Parathyroid adenoma (tissue), 2 donors: ENCODE measurements at regions not wholly inside any gene's neighbourhood (a gene's known extent, or its start where the extent isn't known, plus 50 kb on each side); places are given as distances from the start of the nearest gene placed in this dataset.
"Not testable (repeated sequence)": the region's sequence is repeated elsewhere in the genome, so short reads cannot be mapped to it uniquely, and the experiment has no call there.

ENCODE experiments used
- H2AFZ ChIP-seq: fragments of 300-600 bp; sonication (generic); one replicate; pipeline ENCODE4 v1.7.0; 2017; ENCODE audit warnings: antibody characterized with exemption, mild to moderate bottlenecking
- H3K27ac ChIP-seq: fragments of 300-600 bp; sonication (generic); one replicate; pipeline ENCODE4 v1.7.0; 2017
- H3K27me3 ChIP-seq: fragments of 300-600 bp; sonication (generic); one replicate; pipeline ENCODE4 v1.7.0; 2017; ENCODE audit warnings: low read length; ENCODE audit not compliant: control insufficient read depth, insufficient read depth
- H3K36me3 ChIP-seq: fragments of 300-600 bp; sonication (generic); one replicate; pipeline ENCODE4 v1.7.0; 2017; ENCODE audit warnings: low read length; ENCODE audit not compliant: control insufficient read depth, insufficient read depth
- H3K4me1 ChIP-seq: fragments of 300-600 bp; sonication (generic); one replicate; pipeline ENCODE4 v1.7.0; 2017; ENCODE audit warnings: control low read depth
- H3K4me2 ChIP-seq: fragments of 300-600 bp; sonication (generic); one replicate; pipeline ENCODE4 v1.7.0; 2017; ENCODE audit warnings: low read length
- H3K4me3 ChIP-seq: fragments of 300-600 bp; sonication (generic); one replicate; pipeline ENCODE4 v1.7.0; 2017; ENCODE audit warnings: low read depth, low read length
- H3K79me2 ChIP-seq: fragments of 300-600 bp; sonication (generic); one replicate; pipeline ENCODE4 v1.7.0; 2017; ENCODE audit warnings: control low read depth
- H3K9ac ChIP-seq: fragments of 300-600 bp; sonication (generic); one replicate; pipeline ENCODE4 v1.7.0; 2017; ENCODE audit warnings: mild to moderate bottlenecking
- H3K9me3 ChIP-seq: fragments of 300-600 bp; sonication (generic); one replicate; pipeline ENCODE4 v1.7.0; 2017; ENCODE audit warnings: low read length; ENCODE audit not compliant: control insufficient read depth
- TF ChIP-seq, protein P1 (sequence below): fragments of 300-600 bp; sonication (generic); IDR thresholded peaks from one replicate; pipeline ENCODE4 v1.7.0; 2017; ENCODE audit warnings: antibody characterized with exemption, mild to moderate bottlenecking
- donor health status: primary hyperparathyroidism.

- TF ChIP-seq, protein P1, sequence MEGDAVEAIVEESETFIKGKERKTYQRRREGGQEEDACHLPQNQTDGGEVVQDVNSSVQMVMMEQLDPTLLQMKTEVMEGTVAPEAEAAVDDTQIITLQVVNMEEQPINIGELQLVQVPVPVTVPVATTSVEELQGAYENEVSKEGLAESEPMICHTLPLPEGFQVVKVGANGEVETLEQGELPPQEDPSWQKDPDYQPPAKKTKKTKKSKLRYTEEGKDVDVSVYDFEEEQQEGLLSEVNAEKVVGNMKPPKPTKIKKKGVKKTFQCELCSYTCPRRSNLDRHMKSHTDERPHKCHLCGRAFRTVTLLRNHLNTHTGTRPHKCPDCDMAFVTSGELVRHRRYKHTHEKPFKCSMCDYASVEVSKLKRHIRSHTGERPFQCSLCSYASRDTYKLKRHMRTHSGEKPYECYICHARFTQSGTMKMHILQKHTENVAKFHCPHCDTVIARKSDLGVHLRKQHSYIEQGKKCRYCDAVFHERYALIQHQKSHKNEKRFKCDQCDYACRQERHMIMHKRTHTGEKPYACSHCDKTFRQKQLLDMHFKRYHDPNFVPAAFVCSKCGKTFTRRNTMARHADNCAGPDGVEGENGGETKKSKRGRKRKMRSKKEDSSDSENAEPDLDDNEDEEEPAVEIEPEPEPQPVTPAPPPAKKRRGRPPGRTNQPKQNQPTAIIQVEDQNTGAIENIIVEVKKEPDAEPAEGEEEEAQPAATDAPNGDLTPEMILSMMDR, result no peak
- Histone ChIP-seq H3K27ac (no peak overlapping the region), H3K36me3 (no peaks in the 10 kb centered on the region), H3K9me3 (no peaks in the 10 kb centered on the region), H3K4me2 (no peak overlapping the region), H3K27me3 (no peaks in the 10 kb centered on the region), H3K79me2 (no peaks in the 10 kb centered on the region), H3K4me3 (no peak overlapping the region), H3K4me1 (no peaks in the 10 kb centered on the region), H3K9ac (no peak overlapping the region), H2AFZ (no peak overlapping the region)
These were observed 151.7 kb upstream of the CXCL13 start for GRCh38 chr4:77453911-77454310.

DNA sequence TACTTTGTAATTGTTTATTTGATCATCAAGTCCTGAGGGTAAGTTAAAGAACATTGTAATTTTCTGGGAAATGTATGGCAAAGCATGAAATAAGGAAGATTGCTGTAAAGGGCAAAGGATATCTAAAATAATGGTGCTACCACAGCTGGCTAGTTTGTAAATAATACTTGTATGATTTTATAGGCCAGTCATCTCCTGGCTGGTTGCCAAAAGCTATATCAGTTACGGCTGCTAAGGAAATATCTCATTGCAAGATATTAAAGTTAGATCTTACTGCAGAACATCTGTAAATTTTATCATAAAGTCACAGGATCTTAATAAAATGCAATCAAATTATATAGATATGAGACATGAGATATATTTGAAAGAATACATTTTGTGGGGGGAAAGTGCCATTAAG is 150.8 kb upstream of the CXCL13 start:
- Histone ChIP-seq H3K27me3 (no peaks in the 10 kb centered on the region), H3K4me2 (no peak overlapping the region), H3K9me3 (no peaks in the 10 kb centered on the region), H3K36me3 (no peaks in the 10 kb centered on the region), H2AFZ (no peak overlapping the region), H3K79me2 (no peaks in the 10 kb centered on the region), H3K27ac (no peak overlapping the region), H3K4me3 (no peak overlapping the region), H3K9ac (no peak overlapping the region), H3K4me1 (no peaks in the 10 kb centered on the region)
- TF ChIP-seq, protein P1, result no peak

- not testable (repeated sequence) for H3K4me3 ChIP-seq, H2AFZ ChIP-seq, H3K4me1 ChIP-seq
These were observed 141.5 kb upstream of the CXCL13 start for GRCh38 chr4:77464100-77464499.

GRCh38 chr4:77465271-77465670 is 140.3 kb upstream of the CXCL13 start:
- no peak overlapping the region for H3K4me3 ChIP-seq
- no peak overlapping the region for H2AFZ ChIP-seq
- H3K79me2 ChIP-seq, result no peaks in the 10 kb centered on the region
- no peak overlapping the region for H3K27ac ChIP-seq
- no peak overlapping the region for H3K9ac ChIP-seq
- H3K27me3 ChIP-seq, result no peaks in the 10 kb centered on the region
- no peaks in the 10 kb centered on the region for H3K9me3 ChIP-seq
- TF ChIP-seq, protein P1, result no peak
- no peak overlapping the region for H3K4me2 ChIP-seq
- no peaks in the 10 kb centered on the region for H3K4me1 ChIP-seq
- no peaks in the 10 kb centered on the region for H3K36me3 ChIP-seq

More at GRCh38 chr4:77464100-77464499, 141.5 kb upstream of the CXCL13 start:
- not testable (repeated sequence) for H3K79me2 ChIP-seq, H3K27ac ChIP-seq, H3K9me3 ChIP-seq, H3K36me3 ChIP-seq, H3K4me2 ChIP-seq, H3K9ac ChIP-seq, H3K27me3 ChIP-seq

GRCh38 chr4:77466430-77466829 is 139.2 kb upstream of the CXCL13 start:
- H3K9ac ChIP-seq, result no peak overlapping the region

More at GRCh38 chr4:77466430-77466829, 139.2 kb upstream of the CXCL13 start:
- no peaks in the 10 kb centered on the region for H3K4me1 ChIP-seq
- H3K27me3 ChIP-seq, result no peaks in the 10 kb centered on the region
- no peaks in the 10 kb centered on the region for H3K36me3 ChIP-seq
- H3K79me2 ChIP-seq, result no peaks in the 10 kb centered on the region
- no peak overlapping the region for H3K4me3 ChIP-seq
- TF ChIP-seq, protein P1, result no peak
- H3K9me3 ChIP-seq, result no peaks in the 10 kb centered on the region
- no peak overlapping the region for H3K27ac ChIP-seq
- H2AFZ ChIP-seq, result no peak overlapping the region
- H3K4me2 ChIP-seq, result no peak overlapping the region
